ENCODE measurements at regions not wholly inside any gene's neighbourhood (a gene's known extent, or its start where the extent isn't known, plus 50 kb on each side); places are given as distances from the start of the nearest gene placed in this dataset.

DNA sequence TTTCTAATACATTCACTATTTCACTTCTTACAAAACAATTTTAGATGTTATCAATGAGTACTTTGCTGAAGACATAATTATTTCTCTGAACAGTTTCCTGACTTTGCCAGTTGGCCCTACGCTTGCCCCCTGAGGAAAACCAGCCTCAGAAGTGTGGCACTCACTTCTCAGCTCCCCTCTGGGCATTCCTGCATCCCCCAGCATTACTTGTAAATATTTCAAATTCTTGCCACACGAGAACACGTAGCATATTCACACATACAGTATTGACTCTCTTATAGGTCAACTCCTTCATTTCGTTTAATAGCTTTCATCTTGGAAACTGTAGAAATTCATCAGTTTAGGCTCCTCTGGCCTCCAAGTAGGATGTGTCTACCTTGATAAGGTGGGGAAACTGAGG, 65.2 kb downstream of the OTX2 start:
- DNase-seq, result no peak

DNA sequence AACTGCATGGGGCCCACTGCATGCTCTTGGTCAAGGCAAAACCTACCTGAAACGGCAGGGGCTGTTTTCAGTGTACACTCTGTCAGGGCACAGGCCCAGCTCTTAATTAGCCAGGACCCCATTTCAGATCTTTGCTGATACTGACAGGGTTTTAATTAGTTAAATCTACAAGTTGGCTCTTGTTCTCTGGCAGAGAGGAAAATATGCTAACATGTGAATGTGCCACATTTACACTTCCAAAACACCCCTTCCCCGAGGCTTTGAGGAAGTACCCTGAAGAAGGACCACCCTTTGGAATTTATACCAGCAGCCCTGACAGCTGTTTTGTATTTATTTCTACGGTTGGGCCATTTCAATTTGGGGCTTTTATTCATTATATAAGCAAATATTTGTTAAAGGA, 66.3 kb downstream of the OTX2 start:
- peak; percentile 59 for DNase-seq

DNA sequence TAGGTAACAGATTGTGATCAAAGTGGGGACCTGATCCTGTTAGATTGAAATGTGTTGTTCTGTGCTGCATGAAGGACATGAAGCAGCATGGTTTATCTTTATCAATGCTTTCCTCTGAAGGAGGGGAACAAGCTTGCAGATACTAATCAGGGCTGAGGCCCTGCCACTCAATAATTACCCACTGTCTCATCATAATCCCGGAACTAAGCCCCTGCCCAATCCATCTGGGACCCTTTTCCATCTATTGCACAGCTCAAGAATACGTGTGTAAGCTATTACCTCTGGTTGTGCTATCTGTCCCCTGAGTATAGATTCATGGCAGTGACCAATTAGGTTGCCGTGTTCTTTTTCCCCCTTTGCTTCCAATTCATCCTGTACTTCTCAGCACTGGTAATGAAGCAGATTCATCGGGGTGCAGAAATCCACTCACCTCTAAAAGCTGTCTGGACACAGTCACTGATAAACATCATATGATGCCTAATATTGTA, 67.8 kb downstream of the OTX2 start:
- no peak for DNase-seq

DNA sequence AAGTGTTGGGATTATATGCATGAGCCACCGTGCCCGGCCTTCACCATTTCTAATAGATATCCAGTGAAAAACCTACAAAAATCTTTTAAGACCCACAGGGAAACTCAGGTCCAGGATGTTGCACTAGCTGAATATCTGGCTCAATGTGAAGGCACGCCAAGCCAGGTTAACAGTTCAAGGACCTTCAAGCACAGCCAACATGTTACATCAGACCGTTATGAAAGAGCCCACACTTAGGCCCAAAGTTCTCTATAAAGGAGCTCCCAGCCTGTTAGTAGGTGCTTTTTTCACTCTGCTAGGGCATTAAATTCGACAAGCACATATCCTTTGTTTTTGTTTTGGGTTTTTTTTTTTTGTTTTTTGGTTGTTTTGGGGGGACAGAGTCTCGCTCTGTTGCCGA, 69.0 kb downstream of the OTX2 start:
- DNase-seq, result no peak

DNA sequence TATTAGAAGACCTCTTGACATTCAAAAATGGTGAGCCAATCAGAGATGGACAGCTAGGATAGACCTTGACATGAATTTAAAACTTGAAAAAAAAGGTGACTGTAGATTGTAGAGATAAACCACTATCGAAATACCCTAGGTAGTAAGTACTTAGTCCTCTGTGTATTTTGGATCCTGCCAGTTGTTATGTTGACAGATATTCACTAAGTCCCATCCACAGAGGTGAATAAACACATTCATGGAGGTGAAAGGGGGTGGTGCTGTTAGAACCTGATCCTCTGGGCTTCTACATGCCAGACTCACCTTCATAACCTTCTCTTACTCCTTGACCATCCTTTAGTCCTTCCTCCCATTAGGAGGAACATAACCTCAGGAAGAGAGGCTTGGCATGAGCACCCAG, 72.3 kb downstream of the OTX2 start:
- DNase-seq, result no peak

DNA sequence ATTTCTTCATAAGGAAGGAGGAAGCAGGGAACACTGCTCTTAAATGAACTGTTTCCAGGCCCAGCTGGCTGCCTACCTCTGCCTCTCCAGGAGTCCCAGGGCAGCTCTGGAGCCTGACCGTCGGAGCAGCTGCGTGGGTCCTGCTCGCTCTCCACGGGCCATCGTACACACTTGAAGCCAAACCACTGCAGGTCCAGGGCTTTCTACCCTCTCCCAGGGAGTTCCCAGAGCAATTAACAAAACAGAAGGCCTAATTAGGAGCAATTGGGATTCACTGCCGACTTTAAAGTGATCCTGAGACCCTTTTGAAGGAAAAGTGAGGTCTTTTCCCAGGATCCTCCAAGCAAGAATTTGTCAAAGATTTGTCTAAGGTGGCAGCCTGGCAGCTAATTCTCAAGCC, 76.9 kb downstream of the OTX2 start:
- DNase-seq, result no peak

DNA sequence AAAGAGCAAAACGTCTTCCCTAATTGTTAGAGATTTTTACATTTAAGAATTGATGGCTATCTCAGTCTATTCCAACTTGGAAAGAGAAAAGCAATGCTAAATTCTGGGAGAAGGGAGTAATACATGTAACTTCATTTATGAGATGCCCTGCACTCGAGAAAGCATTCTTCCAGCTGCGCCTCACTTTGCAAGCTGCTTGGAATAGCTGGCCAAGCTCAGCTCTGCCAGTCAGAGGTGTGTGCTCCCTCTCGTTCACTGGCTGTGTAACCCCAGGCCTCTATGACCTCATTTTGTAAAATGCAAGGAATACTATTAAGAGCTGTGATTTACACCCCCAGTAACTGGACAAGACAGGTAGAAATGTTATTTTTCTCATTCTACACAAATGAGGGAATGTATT, 79.1 kb downstream of the OTX2 start:
- no peak for DNase-seq

DNA sequence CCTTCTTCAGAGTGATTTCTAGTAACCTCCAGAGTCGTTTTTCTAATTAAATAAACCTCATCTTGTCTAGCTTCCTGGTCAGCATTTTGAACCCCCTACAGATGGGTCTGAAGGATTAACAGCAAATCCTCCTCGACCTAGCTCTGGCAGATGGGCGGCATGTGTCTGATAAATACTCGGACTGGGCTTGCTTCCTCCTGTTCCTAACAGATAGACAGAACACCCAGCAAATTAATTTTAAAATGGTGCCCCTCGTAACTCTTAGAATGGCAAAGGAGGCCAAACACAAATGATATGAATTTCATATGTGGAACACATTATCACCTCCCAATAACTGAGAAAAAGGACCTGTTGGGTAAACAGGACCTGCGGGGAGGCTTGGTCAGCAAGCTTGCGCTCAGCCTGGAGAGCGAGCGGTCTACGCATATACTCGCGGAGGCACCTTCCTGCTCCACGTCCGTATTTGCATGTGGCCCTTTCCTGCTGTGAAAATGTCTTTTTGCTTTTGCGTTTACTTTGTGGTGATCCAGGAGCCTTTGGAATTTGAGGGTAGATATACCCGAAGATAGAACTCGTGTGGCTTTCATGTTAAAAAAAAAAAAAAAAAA, 79.6 kb downstream of the OTX2 start:
- no peak for DNase-seq

DNA sequence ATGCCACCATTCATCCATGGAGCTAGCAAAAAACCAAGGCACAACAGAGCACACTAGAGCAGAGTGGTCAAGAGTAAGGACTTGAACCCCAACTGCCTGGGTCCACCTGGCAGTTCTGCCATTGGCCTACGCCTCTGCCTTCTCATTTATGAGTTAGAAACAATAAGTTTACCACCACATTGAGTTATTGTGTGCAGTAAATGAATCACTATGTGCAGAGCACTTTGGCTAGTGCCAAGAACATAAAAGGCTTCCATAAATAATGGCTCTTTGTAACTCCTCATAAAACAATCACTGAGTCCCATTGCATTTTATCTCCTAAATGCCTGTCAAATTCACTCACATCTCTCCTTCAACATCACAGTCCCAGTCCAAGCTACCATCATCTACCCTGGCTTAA, 86.3 kb downstream of the OTX2 start:
- DNase-seq, result no peak

DNA sequence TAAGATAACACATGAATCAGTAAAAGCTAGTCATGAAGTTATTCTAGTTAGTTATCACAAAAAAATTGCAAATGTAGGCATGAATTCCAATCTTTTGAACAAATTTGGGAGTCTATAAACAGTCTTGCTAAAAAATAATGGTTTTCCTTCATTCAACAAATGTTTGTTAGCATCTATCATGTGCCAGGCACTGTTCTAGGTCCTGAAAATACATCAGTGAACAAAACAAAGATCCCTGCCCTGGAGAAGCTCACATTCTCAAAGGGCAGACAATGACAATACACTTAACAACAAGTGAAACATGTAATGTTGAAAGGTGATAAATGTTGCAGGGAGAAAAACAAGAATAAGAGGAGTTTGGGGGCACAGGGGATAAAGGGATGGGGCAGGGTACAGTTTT, 86.9 kb downstream of the OTX2 start:
- no peak for DNase-seq

DNA sequence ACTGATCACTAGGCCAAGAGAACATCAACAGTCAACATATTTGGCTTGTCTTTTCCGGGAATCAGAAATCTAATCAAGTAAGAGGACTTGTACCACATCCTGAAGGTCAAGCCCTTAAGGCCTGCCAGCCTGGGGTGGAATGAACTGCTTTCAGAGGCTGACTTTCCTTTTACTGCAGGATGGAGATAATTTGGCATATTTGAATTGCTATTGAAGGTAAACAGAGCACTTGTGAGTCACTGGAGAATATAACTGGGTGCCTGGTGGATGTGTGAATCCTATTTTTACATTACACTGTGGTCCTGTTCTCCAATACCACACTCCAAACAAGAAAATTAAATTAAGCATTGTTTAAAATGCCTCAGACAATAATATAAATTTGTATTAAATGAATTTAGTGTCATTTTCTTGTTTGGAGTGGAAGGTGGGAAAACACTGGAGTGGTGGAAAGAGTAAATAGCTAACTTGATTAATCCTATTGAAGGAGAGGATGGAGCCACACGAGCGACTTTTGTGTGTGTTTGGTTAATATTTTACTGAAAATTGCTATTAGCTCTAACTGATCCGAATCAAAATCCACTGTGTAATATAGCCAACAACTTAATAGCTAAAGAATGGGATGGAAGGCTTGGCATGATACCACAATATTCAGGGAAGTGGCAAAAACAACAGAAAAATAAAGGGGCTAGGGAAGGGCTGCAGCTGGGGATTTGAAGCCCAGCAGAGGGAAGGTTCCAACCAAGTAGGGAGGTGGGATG, 89.4 kb downstream of the OTX2 start:
- no peak for DNase-seq

DNA sequence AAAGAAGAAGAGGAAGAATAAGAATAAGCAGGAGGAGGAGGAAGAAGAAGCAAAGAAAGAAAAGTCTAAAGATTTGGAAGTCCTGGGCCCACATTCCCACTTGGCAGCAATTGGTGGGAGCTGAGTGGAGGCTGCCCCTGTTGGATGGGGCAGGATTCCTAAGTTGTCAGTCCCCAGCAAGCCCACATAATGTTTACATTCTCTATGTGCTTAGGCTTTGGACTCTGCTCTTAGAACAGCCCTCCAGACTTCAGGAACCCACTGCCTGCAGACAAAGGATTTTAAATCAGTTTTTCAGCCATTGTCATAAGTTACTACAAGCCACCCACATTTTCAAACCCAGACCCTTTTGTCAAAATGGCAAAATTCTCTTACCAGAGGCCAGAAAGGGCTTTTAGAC, 92.0 kb downstream of the OTX2 start:
- no peak for DNase-seq

DNA sequence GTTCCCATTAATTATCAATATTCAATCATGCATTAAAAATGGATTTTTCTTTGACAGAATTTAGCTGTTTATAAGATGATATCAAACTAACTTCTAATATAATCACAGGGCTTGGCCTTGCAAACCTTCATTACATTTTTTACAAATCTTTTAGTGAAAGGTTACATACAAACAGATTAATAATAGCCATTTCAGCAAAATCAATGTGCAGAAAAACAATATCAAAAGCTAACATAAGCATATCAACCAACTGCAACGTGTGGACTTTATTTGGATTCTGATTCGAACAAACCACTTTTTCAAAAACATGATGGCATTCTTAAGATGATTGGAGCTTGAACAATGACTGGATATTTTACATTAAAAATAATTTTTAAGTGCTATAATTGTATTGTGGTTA, 93.6 kb downstream of the OTX2 start:
- no peak for DNase-seq

DNA sequence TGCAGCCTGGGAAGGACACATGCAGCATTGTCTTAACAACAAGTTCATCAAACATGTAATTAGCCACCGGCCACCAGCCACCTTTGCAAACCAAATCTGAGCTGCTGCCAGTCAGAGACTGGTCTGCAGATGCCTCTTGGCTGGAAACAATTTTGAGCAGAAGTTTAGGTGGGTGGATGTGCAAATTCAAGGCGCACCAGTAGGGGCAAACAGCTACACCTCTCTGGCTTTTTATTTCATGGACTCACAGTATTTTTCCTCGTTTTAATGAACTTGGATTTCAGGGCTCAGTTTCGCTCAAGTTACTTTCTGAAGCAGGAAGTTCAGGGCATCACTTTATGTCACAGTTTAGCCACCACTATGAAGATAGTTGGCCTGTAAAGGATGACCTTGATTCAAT, 94.3 kb downstream of the OTX2 start:
- DNase-seq, result no peak

DNA sequence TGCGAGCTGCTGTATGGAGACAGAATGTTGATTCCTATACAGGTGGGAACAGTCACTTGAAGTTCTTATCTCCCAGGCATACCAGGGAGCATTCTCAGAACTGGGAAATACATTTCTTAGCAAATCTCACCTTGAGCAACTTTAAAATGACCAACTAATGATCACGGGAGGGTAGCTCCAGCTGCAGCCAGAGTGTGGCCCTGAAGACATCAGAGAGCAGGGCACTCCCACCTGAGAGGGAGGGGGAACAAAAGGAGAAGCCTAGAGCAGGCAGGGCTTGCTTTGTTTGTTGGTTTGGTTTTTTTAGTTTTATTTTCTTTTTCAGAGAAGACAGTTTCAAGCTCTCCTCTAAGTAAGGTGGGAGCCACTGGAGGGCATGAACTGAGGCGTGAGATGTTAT, 101.1 kb downstream of the OTX2 start:
- DNase-seq, result no peak

DNA sequence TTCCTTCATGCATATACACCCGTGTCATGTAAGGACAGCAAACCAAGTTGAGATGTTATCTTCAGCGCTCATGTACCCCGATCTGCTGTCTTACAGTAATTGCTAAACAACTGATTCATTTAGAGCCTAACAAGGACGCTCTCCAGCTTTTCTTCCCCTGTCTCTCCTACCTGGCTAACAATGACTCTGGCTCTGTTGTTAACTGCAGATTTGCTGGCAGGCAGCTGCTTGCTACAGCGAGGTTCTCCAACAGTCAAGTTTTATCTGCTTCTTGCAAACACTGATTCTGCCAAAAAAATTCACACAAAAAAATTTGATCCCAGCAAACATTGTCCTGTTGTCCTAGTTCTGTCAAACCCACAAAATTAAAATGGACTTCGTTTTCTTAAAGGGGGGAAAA, 101.6 kb downstream of the OTX2 start:
- DNase-seq, result no peak

DNA sequence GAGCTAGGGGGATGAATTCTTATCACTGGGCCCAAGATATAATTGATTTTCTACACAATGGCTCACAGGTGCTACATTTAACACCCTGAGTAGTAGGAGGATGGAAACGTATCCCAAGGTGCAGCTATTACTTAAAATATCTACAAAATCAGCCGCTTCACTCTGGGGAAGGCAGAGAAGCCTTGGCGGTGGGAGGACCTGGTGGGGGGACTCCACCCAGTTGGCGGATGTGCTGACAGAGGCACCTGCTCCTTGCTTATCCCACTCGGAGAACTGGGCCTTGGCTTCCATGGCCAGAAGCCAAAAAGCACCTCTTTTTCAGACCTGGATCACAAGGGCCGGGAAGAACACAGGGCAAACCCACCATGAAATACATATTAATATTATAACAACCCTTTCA, 106.3 kb downstream of the OTX2 start:
- peak; percentile 34 for DNase-seq

DNA sequence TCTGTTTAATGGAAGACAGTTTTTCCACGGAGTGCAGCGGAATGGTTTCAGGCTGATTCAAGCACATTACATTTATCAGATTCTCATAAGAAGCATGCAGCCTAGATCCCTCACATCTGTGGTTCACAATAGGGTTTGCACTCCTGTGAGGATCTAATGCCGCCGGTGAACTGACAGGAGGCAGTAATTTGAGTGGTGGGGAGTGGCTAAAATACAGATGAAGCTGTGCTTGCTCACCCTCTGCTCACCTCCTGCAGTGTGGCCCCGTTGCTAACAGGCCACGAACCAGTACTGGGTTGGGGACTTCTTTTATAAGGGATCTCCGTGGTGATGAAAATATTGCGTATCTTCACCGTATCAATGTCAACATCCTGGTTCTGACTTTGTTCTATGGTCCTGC, 107.8 kb downstream of the OTX2 start:
- no peak for DNase-seq
